ENCODE measurements at regions not wholly inside any gene's neighbourhood (a gene's known extent, or its start where the extent isn't known, plus 50 kb on each side); places are given as distances from the start of the nearest gene placed in this dataset.

- no peaks in the 10 kb centered on the region for H3K27me3 ChIP-seq (ENCODE audit: control insufficient read depth, insufficient read depth, low read length)
- intact Hi-C loops (cut with DNase I), result no loop called here
- no peak for TF ChIP-seq CTCF (IDR thresholded peaks at IDR 0.05; ENCODE audit: borderline replicate concordance, extremely low read depth, insufficient read depth)
- H3K36me3 ChIP-seq (ENCODE audit: control insufficient read depth in 2 of 3, insufficient read depth in 3 of 3, low read length in 3 of 3), result no peaks in the 10 kb centered on the region
- DNase-seq (no peak), FAIRE-seq (no peak)
- no peaks in the 10 kb centered on the region for H3K9me3 ChIP-seq (ENCODE audit: control insufficient read depth in 2 of 3, insufficient read depth in 1 of 3, low read length in 3 of 3)
- H3K27ac ChIP-seq (ENCODE audit: low read depth in 2 of 2, low read length in 2 of 2), result no peak overlapping the region
- H3K4me1 ChIP-seq (ENCODE audit: control insufficient read depth in 2 of 3, insufficient read depth in 2 of 3, low read depth in 1 of 3, low read length in 3 of 3), result no peaks in the 10 kb centered on the region
- H3K9ac ChIP-seq (ENCODE audit: low read length in 3 of 3), result no peak overlapping the region
- H3K4me3 ChIP-seq (ENCODE audit: low read length in 3 of 3), result no peak overlapping the region
Measured at GRCh38 chr3:78314327-78314726, 1274.4 kb downstream of the ROBO2 start.

GRCh38 chr3:78317774-78318173 is 1277.9 kb downstream of the ROBO2 start:
- Histone ChIP-seq H3K9me3 (ENCODE audit: control insufficient read depth in 2 of 3, insufficient read depth in 1 of 3, low read length in 3 of 3) (no peaks in the 10 kb centered on the region), H3K4me1 (ENCODE audit: control insufficient read depth in 2 of 3, insufficient read depth in 2 of 3, low read depth in 1 of 3, low read length in 3 of 3) (no peaks in the 10 kb centered on the region), H3K4me3 (ENCODE audit: low read length in 3 of 3) (no peak overlapping the region), H3K27ac (ENCODE audit: low read depth in 2 of 2, low read length in 2 of 2) (no peak overlapping the region), H3K9ac (ENCODE audit: low read length in 3 of 3) (no peak overlapping the region), H3K27me3 (ENCODE audit: control insufficient read depth, insufficient read depth, low read length) (no peaks in the 10 kb centered on the region), H3K36me3 (ENCODE audit: control insufficient read depth in 2 of 3, insufficient read depth in 3 of 3, low read length in 3 of 3) (no peaks in the 10 kb centered on the region)
- DNase-seq, result no peak
- intact Hi-C loops (cut with DNase I), result no loop called here
- no peak for TF ChIP-seq CTCF (IDR thresholded peaks at IDR 0.05; ENCODE audit: borderline replicate concordance, extremely low read depth, insufficient read depth)
- FAIRE-seq, result no peak

- FAIRE-seq (no peak), DNase-seq (no peak)
- Histone ChIP-seq H3K27ac (ENCODE audit: low read depth in 2 of 2, low read length in 2 of 2) (no peak overlapping the region), H3K36me3 (ENCODE audit: control insufficient read depth in 2 of 3, insufficient read depth in 3 of 3, low read length in 3 of 3) (no peaks in the 10 kb centered on the region), H3K27me3 (ENCODE audit: control insufficient read depth, insufficient read depth, low read length) (no peaks in the 10 kb centered on the region), H3K9ac (ENCODE audit: low read length in 3 of 3) (no peak overlapping the region), H3K9me3 (ENCODE audit: control insufficient read depth in 2 of 3, insufficient read depth in 1 of 3, low read length in 3 of 3) (no peaks in the 10 kb centered on the region), H3K4me3 (ENCODE audit: low read length in 3 of 3) (no peak overlapping the region), H3K4me1 (ENCODE audit: control insufficient read depth in 2 of 3, insufficient read depth in 2 of 3, low read depth in 1 of 3, low read length in 3 of 3) (no peaks in the 10 kb centered on the region)
- TF ChIP-seq CTCF (IDR thresholded peaks at IDR 0.05; ENCODE audit: borderline replicate concordance, extremely low read depth, insufficient read depth), result no peak
- intact Hi-C loops (cut with DNase I), result no loop called here
Measured at GRCh38 chr3:78322780-78323179, 1282.9 kb downstream of the ROBO2 start.

GRCh38 chr3:78337801-78338211 is 1297.9 kb downstream of the ROBO2 start:
- no peak for TF ChIP-seq CTCF (IDR thresholded peaks at IDR 0.05; ENCODE audit: borderline replicate concordance, extremely low read depth, insufficient read depth)
- intact Hi-C loops (cut with DNase I), result no loop called here
- Histone ChIP-seq H3K9ac (ENCODE audit: low read length in 3 of 3) (no peak overlapping the region), H3K27me3 (ENCODE audit: control insufficient read depth, insufficient read depth, low read length) (no peaks in the 10 kb centered on the region), H3K9me3 (ENCODE audit: control insufficient read depth in 2 of 3, insufficient read depth in 1 of 3, low read length in 3 of 3) (no peaks in the 10 kb centered on the region), H3K4me1 (ENCODE audit: control insufficient read depth in 2 of 3, insufficient read depth in 2 of 3, low read depth in 1 of 3, low read length in 3 of 3) (no peaks in the 10 kb centered on the region), H3K4me3 (ENCODE audit: low read length in 3 of 3) (no peak overlapping the region), H3K36me3 (ENCODE audit: control insufficient read depth in 2 of 3, insufficient read depth in 3 of 3, low read length in 3 of 3) (no peaks in the 10 kb centered on the region), H3K27ac (ENCODE audit: low read depth in 2 of 2, low read length in 2 of 2) (no peak overlapping the region)
- FAIRE-seq (no peak), DNase-seq (peak in 2 of 5 donors; percentile 7 to 13)
